ENCODE measurements at regions not wholly inside any gene's neighbourhood (a gene's known extent, or its start where the extent isn't known, plus 50 kb on each side); places are given as distances from the start of the nearest gene placed in this dataset.

DNA sequence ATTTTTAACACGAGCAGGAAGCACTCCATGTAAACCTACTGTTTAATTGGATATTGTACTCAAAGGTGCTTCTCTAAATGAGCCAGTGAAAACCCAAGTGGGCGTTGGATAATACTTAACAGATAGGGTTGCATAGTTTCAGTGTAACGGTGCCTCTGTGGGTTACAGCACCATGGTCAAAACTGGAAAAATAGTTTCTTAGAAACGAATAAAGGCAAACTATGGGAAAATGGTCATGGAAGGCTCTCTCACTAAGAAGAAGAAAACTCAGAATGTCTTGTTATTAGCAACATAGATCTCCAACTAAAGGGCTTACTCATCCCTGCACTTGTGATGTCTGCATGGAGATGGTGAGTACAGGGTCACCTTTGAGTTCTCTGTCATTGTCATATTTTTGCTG lies 59.1 kb upstream of the NEDD9 start:
- H3K4me3 ChIP-seq (ENCODE audit: low read depth, low read length) = no peak overlapping the region
- no peak for DNase-seq (ENCODE audit: low read depth)

DNA sequence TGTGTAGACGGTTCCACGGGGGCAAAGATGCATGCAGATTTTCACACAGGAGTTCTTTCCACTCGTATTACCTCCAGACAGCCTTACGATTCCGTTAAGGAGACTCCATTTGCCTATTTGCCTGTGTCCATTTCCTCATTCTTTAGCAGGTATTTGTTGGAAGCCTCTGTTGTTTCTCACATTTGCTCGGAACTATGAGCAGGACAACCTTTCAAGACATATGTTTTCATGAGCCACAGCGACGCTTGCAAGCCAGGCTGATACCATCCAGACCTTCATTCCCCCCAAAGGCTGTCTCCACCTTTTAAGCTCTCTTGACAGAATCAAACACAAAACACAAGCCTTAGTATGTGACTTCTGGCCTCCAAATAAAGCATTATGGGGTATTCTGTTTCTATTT lies 57.6 kb upstream of the NEDD9 start:
- DNase-seq (ENCODE audit: low read depth) = no peak
- no peak overlapping the region for H3K4me3 ChIP-seq (ENCODE audit: low read depth, low read length)

DNA sequence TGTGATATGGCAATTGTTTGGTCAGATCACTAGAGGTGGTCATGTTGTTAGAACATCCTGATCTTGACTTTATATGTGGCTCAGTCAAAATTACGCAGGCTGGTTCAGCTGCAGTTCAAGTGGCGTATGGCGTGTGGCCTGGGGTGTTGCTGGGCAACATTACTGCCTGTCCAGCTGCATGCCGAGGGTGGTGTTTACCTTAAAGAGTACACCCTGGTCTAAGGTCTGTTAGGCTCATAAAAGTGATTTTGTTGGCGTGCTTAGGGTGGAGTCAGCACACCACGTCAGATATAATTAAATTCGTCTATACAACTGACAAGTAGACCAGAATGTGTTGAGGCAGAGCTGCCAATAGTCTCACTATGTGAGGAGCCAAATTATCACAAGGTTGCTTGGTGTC lies 55.6 kb upstream of the NEDD9 start:
- no peak for DNase-seq (ENCODE audit: low read depth)
- no peak overlapping the region for H3K4me3 ChIP-seq (ENCODE audit: low read depth, low read length)

DNA sequence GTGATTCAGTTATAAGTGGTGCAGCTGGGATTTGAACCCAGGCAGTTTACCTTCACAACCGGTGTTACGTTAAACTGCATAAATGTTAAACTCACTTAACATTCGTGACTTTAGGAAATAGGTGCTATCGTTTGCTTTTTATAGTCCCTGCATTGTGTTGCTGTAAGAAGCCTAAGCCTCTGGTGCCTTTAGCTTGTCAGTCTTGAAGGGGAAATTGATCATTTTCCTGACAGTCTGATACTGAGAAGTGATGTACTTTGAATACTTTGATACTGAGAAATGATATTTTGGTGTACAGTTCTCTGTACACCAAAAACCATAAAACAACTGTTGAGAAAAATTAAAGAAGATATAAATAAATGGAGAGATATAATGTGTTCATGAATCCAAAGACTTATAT lies 52.5 kb upstream of the NEDD9 start:
- no peak overlapping the region for H3K4me3 ChIP-seq (ENCODE audit: low read depth, low read length)
- DNase-seq (ENCODE audit: low read depth) = no peak

DNA sequence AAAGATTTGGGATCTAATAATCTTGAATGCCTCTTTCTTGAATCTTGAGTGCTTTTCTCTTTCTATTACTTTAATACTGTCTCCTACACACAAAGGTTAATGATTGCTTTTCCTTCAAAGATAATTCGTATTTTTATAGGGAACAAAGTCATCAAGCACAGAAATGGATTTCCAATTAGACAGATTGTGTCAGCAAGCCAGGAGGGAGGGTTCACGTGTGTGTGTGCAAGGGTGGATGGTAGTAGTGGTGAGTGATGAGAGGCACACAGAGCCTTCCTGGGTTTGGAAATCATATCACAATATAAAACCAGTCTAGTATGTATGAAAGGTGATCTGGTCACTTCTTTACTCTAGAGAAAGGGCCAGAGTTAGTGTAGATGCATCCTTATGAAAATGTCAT lies 51.2 kb upstream of the NEDD9 start:
- H3K4me3 ChIP-seq (ENCODE audit: low read depth, low read length) = no peak overlapping the region
- no peak for DNase-seq (ENCODE audit: low read depth)

DNA sequence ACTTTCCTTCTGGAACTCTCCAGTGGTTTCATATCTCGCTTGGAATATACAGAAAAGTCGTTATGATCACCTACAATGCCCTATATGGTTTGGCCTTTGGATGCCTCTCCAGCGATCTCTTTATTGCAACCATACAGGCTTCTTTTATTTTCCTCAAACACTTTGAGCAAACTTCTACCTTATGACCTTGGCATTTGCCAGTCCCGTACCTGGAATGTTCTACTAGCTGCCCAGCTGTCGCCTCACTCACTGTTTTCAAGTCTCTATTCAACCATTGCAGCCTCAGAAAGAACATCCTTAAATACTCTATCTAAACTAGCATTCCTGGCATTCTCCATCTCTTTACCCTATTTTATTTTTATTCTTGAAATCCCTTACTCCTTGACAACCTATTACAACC lies 50.4 kb upstream of the NEDD9 start:
- no peak for DNase-seq (ENCODE audit: low read depth)

More for the DNA sequence above, 50.4 kb upstream of the NEDD9 start:
- H3K4me3 ChIP-seq (ENCODE audit: low read depth, low read length) = no peak overlapping the region
